HCT116 (cell line): ENCODE measurements at regions not wholly inside any gene's neighbourhood (a gene's known extent, or its start where the extent isn't known, plus 50 kb on each side); places are given as distances from the start of the nearest gene placed in this dataset.

ENCODE experiments used
- ATAC-seq: fragments of 200-7000 bp; cut with Tn5 transposase; 2 replicates; pipeline ENCODE4 v1.9.1; 2020; ENCODE audit warnings: mild to moderate bottlenecking, moderate library complexity
- BruUV-seq: library from RNA; stranded (reverse); fragments of 400-500 nt; replicated peaks from 2 replicates; lab custom pipeline; 2021; lab: Mats Ljungman, UMichigan
- CTCF ChIA-PET: fragments of 300-600 bp; sonication (Branson Sonifier 250); formaldehyde crosslinking; loops from one replicate; lab custom pipeline; 2021; ENCODE audit warnings: antibody characterized with exemption; lab: Charles Lee
- POLR2A ChIA-PET: fragments of 300-600, 350-600 bp; sonication (Branson Sonifier 250); formaldehyde crosslinking; loops from one replicate; lab custom pipeline; 2021; ENCODE audit warnings: antibody characterized with exemption; lab: Charles Lee
- RAD21 ChIA-PET, 2 experiments: fragments of 300-600 bp; sonication (Branson Sonifier 250); formaldehyde crosslinking; loops; one replicate each; lab custom pipeline; 2023; ENCODE audit warnings: low total read pairs in 2 of 2; ENCODE audit not compliant: uncharacterized antibody in 2 of 2, unreplicated experiment in 2 of 2, low non-redundant PET in 1 of 2; lab: Charles Lee
- DNase-seq: peaks from one replicate; pipeline ENCODE4 v3.0.0-alpha.2; 2010; ENCODE audit warnings: low read depth, low spot score
- H2AFZ ChIP-seq: fragments of 200-600 bp; shearing (Covaris generic), sonication (generic); 2 replicates; pipeline ENCODE4 v1.6.1; 2017; ENCODE audit warnings: low read depth, mixed run types, mixed read lengths, antibody characterized with exemption, low read length; ENCODE audit not compliant: poor library complexity, severe bottlenecking
- H3K27ac ChIP-seq: 2 replicates; pipeline ENCODE4 v1.5.1; 2012; ENCODE audit warnings: low read depth, low read length
- H3K27me3 ChIP-seq: fragments of 200-600 bp; sonication (generic); 2 replicates; pipeline ENCODE4 v1.6.1; 2016; ENCODE audit warnings: mixed run types, low read length, mixed read lengths; ENCODE audit not compliant: insufficient read depth
- H3K36me3 ChIP-seq, 2 experiments: fragments of 200-500 bp in 1 of 2; fragments of 200-600 bp in 1 of 2; sonication (Bioruptor generic) in 1 of 2; sonication (generic) in 1 of 2; 2 replicates each; pipeline versions ENCODE4 v1.5.1 to v1.6.1; 2014 to 2016; ENCODE audit warnings: low read length in 2 of 2, inconsistent platforms in 1 of 2, mixed read lengths in 1 of 2, mixed run types in 1 of 2; ENCODE audit not compliant: insufficient read depth in 2 of 2, control insufficient read depth in 1 of 2
- H3K4me1 ChIP-seq, 2 experiments: fragments of 200-600 bp in 1 of 2; sonication (generic) in 1 of 2; 2 replicates each; pipeline versions ENCODE4 v1.5.1 to v1.6.1; 2012 to 2017; ENCODE audit warnings: low read length in 2 of 2, inconsistent platforms in 1 of 2, mild to moderate bottlenecking in 1 of 2, mixed read lengths in 1 of 2, mixed run types in 1 of 2, moderate library complexity in 1 of 2; ENCODE audit not compliant: insufficient read depth in 2 of 2, control insufficient read depth in 1 of 2
- H3K4me2 ChIP-seq: fragments of 200-600 bp; sonication (generic); 2 replicates; pipeline ENCODE4 v1.6.1; 2017; ENCODE audit warnings: mixed run types, low read length, mixed read lengths
- H3K4me3 ChIP-seq, 2 experiments: fragments of 200-600 bp in 1 of 2; sonication (generic) in 1 of 2; replicated peaks in 1 of 2; 2 replicates each; pipeline ENCODE4 v1.5.1; 2011 to 2016; ENCODE audit warnings: low read length in 2 of 2, control low read depth in 1 of 2, low read depth in 1 of 2, mild to moderate bottlenecking in 1 of 2, mixed read lengths in 1 of 2, mixed run types in 1 of 2
- H3K79me2 ChIP-seq: fragments of 200-600 bp; sonication (generic); 2 replicates; pipeline ENCODE4 v1.6.1; 2017; ENCODE audit warnings: mild to moderate bottlenecking, mixed run types, low read length, moderate library complexity, mixed read lengths; ENCODE audit not compliant: insufficient read depth
- H3K9ac ChIP-seq: fragments of 200-600 bp; sonication (generic); 2 replicates; pipeline ENCODE4 v1.6.1; 2016; ENCODE audit warnings: low read length, mixed read lengths
- H3K9me2 ChIP-seq: fragments of 200-600 bp; sonication (generic), shearing (Covaris generic); 2 replicates; pipeline ENCODE4 v1.6.1; 2017; ENCODE audit warnings: mixed run types, mild to moderate bottlenecking, moderate library complexity; ENCODE audit not compliant: insufficient read depth
- H3K9me3 ChIP-seq, 2 experiments: fragments of 200-500 bp in 1 of 2; fragments of 200-600 bp in 1 of 2; sonication (Bioruptor generic) in 1 of 2; sonication (generic) in 1 of 2; 2 replicates each; pipeline ENCODE4 v1.6.1; 2014 to 2017; ENCODE audit warnings: low read length in 2 of 2, mixed read lengths in 2 of 2, inconsistent platforms in 1 of 2, low read depth in 1 of 2, mild to moderate bottlenecking in 1 of 2, mixed run types in 1 of 2, moderate library complexity in 1 of 2; ENCODE audit not compliant: control insufficient read depth in 1 of 2, insufficient read depth in 1 of 2
- H4K20me1 ChIP-seq: fragments of 200-600 bp; sonication (generic), shearing (Covaris generic); 2 replicates; pipeline ENCODE4 v1.6.1; 2017; ENCODE audit warnings: mixed run types, mild to moderate bottlenecking, moderate library complexity; ENCODE audit not compliant: insufficient read depth
- EGR1 ChIP-seq: IDR thresholded peaks from 2 replicates; pipeline ENCODE4 v1.6.1; 2012; ENCODE audit warnings: low read depth
- ELF1 ChIP-seq: IDR thresholded peaks from 2 replicates; pipeline ENCODE4 v1.6.1; 2012; ENCODE audit warnings: low read depth, borderline replicate concordance
- EZH2phosphoT487 ChIP-seq: fragments of 200-600 bp; IDR thresholded peaks from 2 replicates; pipeline ENCODE4 v1.6.1; 2018; ENCODE audit warnings: antibody characterized with exemption, borderline replicate concordance
- FOSL1 ChIP-seq: IDR thresholded peaks from 2 replicates; pipeline ENCODE4 v1.6.1; 2012; ENCODE audit warnings: low read depth
- JUND ChIP-seq: IDR thresholded peaks from 2 replicates; pipeline ENCODE4 v1.6.1; 2012
- POLR2A ChIP-seq: IDR thresholded peaks from 2 replicates; pipeline ENCODE4 v1.7.0; 2011; ENCODE audit warnings: borderline replicate concordance; ENCODE audit not compliant: insufficient read depth, insufficient read length; ENCODE audit errors: extremely low read depth
- REST ChIP-seq: IDR thresholded peaks from 2 replicates; pipeline ENCODE4 v1.6.1; 2012; ENCODE audit warnings: low read depth
- SIN3A ChIP-seq: IDR thresholded peaks from 2 replicates; pipeline ENCODE4 v1.6.1; 2012; ENCODE audit warnings: low read depth
- SP1 ChIP-seq: IDR thresholded peaks from 2 replicates; pipeline ENCODE4 v1.6.1; 2012; ENCODE audit warnings: low read depth
- SRF ChIP-seq: IDR thresholded peaks from 2 replicates; pipeline ENCODE4 v1.6.1; 2012; ENCODE audit warnings: low read depth
- TCF7L2 ChIP-seq: IDR thresholded peaks from 2 replicates; pipeline ENCODE4 v1.7.0; 2011; ENCODE audit warnings: borderline replicate concordance, inconsistent platforms; ENCODE audit not compliant: insufficient read depth, insufficient read length; ENCODE audit errors: extremely low read depth
- YY1 ChIP-seq: IDR thresholded peaks from 2 replicates; pipeline ENCODE4 v1.6.1; 2011; ENCODE audit warnings: low read length, low read depth, moderate library complexity, mild to moderate bottlenecking; ENCODE audit not compliant: insufficient replicate concordance; ENCODE audit errors: extremely low read depth
- ZNF274 ChIP-seq: fragments of 200-500 bp; sonication (Bioruptor generic); IDR thresholded peaks from 2 replicates; pipeline ENCODE4 v1.6.1; 2014; ENCODE audit warnings: mild to moderate bottlenecking, low read depth, low read length, inconsistent platforms
- intact Hi-C: fragments of 100-400 bp; cut with micrococcal nuclease; formaldehyde crosslinking; loops from 2 replicates; pipeline ENCODE4 v1.10.0; 2022
- TF ChIP-seq, protein P1 (sequence below): IDR thresholded peaks from 2 replicates; pipeline ENCODE4 v1.6.1; 2011; ENCODE audit warnings: mild to moderate bottlenecking, low read length, moderate library complexity; ENCODE audit not compliant: insufficient replicate concordance; ENCODE audit errors: extremely low read depth
- TF ChIP-seq, protein P2 (sequence below): IDR thresholded peaks from 2 replicates; pipeline ENCODE4 v1.6.1; 2012
- TF ChIP-seq, protein P3 (sequence below), 3 experiments: fragments of 200-600 bp in 1 of 3; sonication (generic) in 1 of 3; IDR thresholded peaks in 2 of 3; conservative IDR thresholded peaks in 1 of 3; 2 replicates each; pipeline ENCODE4 v1.5.1; 2012 to 2017; ENCODE audit warnings: low read depth in 2 of 3, low read length in 2 of 3, antibody characterized with exemption in 1 of 3, borderline replicate concordance in 1 of 3, control low read depth in 1 of 3, mild to moderate bottlenecking in 1 of 3, mixed read lengths in 1 of 3, mixed run types in 1 of 3, moderate library complexity in 1 of 3; ENCODE audit not compliant: insufficient read depth in 1 of 3

GRCh38 chr4:128364565-128364964 lies 77.0 kb upstream of the PGRMC2 start:
- DNase-seq (no peak), ATAC-seq (no peak)
- H3K9ac ChIP-seq, result no peak overlapping the region
- H3K79me2 ChIP-seq, result no peaks in the 10 kb centered on the region
- no peaks in the 10 kb centered on the region for H3K9me2 ChIP-seq
- H3K4me2 ChIP-seq, result no peak overlapping the region
- CTCF ChIA-PET, result interaction anchor here (0.6 kb wide), 1 partner anchor 173 kb away, joined by 3 read pairs; no protein-coding TSS in a partner anchor
- TF ChIP-seq YY1 (no peak), SIN3A (no peak), ZNF274 (no peak), POLR2A (no peak), SRF (no peak), SP1 (no peak), REST (no peak), ELF1 (no peak), JUND (no peak), EZH2phosphoT487 (no peak), TCF7L2 (no peak), FOSL1 (no peak), EGR1 (no peak)
- TF ChIP-seq, protein P1, sequence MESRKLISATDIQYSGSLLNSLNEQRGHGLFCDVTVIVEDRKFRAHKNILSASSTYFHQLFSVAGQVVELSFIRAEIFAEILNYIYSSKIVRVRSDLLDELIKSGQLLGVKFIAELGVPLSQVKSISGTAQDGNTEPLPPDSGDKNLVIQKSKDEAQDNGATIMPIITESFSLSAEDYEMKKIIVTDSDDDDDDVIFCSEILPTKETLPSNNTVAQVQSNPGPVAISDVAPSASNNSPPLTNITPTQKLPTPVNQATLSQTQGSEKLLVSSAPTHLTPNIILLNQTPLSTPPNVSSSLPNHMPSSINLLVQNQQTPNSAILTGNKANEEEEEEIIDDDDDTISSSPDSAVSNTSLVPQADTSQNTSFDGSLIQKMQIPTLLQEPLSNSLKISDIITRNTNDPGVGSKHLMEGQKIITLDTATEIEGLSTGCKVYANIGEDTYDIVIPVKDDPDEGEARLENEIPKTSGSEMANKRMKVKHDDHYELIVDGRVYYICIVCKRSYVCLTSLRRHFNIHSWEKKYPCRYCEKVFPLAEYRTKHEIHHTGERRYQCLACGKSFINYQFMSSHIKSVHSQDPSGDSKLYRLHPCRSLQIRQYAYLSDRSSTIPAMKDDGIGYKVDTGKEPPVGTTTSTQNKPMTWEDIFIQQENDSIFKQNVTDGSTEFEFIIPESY, result no peak
- TF ChIP-seq, protein P2, sequence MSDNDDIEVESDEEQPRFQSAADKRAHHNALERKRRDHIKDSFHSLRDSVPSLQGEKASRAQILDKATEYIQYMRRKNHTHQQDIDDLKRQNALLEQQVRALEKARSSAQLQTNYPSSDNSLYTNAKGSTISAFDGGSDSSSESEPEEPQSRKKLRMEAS, result no peak
- TF ChIP-seq, protein P3, sequence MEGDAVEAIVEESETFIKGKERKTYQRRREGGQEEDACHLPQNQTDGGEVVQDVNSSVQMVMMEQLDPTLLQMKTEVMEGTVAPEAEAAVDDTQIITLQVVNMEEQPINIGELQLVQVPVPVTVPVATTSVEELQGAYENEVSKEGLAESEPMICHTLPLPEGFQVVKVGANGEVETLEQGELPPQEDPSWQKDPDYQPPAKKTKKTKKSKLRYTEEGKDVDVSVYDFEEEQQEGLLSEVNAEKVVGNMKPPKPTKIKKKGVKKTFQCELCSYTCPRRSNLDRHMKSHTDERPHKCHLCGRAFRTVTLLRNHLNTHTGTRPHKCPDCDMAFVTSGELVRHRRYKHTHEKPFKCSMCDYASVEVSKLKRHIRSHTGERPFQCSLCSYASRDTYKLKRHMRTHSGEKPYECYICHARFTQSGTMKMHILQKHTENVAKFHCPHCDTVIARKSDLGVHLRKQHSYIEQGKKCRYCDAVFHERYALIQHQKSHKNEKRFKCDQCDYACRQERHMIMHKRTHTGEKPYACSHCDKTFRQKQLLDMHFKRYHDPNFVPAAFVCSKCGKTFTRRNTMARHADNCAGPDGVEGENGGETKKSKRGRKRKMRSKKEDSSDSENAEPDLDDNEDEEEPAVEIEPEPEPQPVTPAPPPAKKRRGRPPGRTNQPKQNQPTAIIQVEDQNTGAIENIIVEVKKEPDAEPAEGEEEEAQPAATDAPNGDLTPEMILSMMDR (IDR thresholded peaks at IDR 0.05 in 2 of 3, conservative IDR thresholded peaks at IDR 0.05 in 1 of 3; ENCODE audit: borderline replicate concordance in 1 of 3, insufficient read depth in 1 of 3, low read depth in 2 of 3, low read length in 2 of 3), result no peak
- no peaks in the 10 kb centered on the region for H3K4me1 ChIP-seq
- no peaks in the 10 kb centered on the region for H3K9me3 ChIP-seq
- no peaks in the 10 kb centered on the region for H4K20me1 ChIP-seq
- RAD21 ChIA-PET, result no interaction called here
- no peaks in the 10 kb centered on the region for H3K36me3 ChIP-seq
- H2AFZ ChIP-seq, result no peak overlapping the region
- H3K27ac ChIP-seq, result no peak overlapping the region
- POLR2A ChIA-PET, result no interaction called here
- no TSS peak for BruUV-seq
- H3K27me3 ChIP-seq, result no peaks in the 10 kb centered on the region
- no peak overlapping the region for H3K4me3 ChIP-seq
- intact Hi-C loops, result no loop called here
